ENCODE measurements at regions not wholly inside any gene's neighbourhood (a gene's known extent, or its start where the extent isn't known, plus 50 kb on each side); places are given as distances from the start of the nearest gene placed in this dataset.

GRCh38 chr20:60822699-60823607, 429.1 kb upstream of the CDH4 start:
- DNase-seq (ENCODE audit: low read depth in 2 of 2): no peak

- no peak for DNase-seq (ENCODE audit: low read depth in 2 of 2)
Observed at GRCh38 chr20:60835876-60836275, 416.2 kb upstream of the CDH4 start.

GRCh38 chr20:60837173-60837770, 414.8 kb upstream of the CDH4 start:
- no peak for DNase-seq (ENCODE audit: low read depth in 2 of 2)

GRCh38 chr20:60838297-60838696, 413.8 kb upstream of the CDH4 start:
- DNase-seq (ENCODE audit: low read depth in 2 of 2): no peak

GRCh38 chr20:60840971-60841370, 411.1 kb upstream of the CDH4 start:
- DNase-seq (ENCODE audit: low read depth in 2 of 2): no peak

GRCh38 chr20:60845146-60845545, 406.9 kb upstream of the CDH4 start:
- no peak for DNase-seq (ENCODE audit: low read depth in 2 of 2)

GRCh38 chr20:60851826-60852704, 400.0 kb upstream of the CDH4 start:
- no peak for DNase-seq (ENCODE audit: low read depth in 2 of 2)

- DNase-seq (ENCODE audit: low read depth in 2 of 2): no peak
Observed at GRCh38 chr20:60857708-60858107, 394.4 kb upstream of the CDH4 start.

GRCh38 chr20:60862601-60863000, 389.5 kb upstream of the CDH4 start:
- no peak for DNase-seq (ENCODE audit: low read depth in 2 of 2)

GRCh38 chr20:60863548-60863947, 388.5 kb upstream of the CDH4 start:
- no peak for DNase-seq (ENCODE audit: low read depth in 2 of 2)

GRCh38 chr20:60867589-60867988, 384.5 kb upstream of the CDH4 start:
- DNase-seq (ENCODE audit: low read depth in 2 of 2): no peak

- no peak for DNase-seq (ENCODE audit: low read depth in 2 of 2)
Observed at GRCh38 chr20:60868316-60868891, 383.7 kb upstream of the CDH4 start.

- DNase-seq (ENCODE audit: low read depth in 2 of 2): no peak
Observed at GRCh38 chr20:60869087-60869486, 383.0 kb upstream of the CDH4 start.

GRCh38 chr20:60869625-60870024, 382.4 kb upstream of the CDH4 start:
- no peak for DNase-seq (ENCODE audit: low read depth in 2 of 2)

- no peak for DNase-seq (ENCODE audit: low read depth in 2 of 2)
Observed at GRCh38 chr20:60870040-60870439, 382.0 kb upstream of the CDH4 start.

- no peak for DNase-seq (ENCODE audit: low read depth in 2 of 2)
Observed at GRCh38 chr20:60872224-60872623, 379.8 kb upstream of the CDH4 start.

GRCh38 chr20:60877071-60877857, 374.8 kb upstream of the CDH4 start:
- DNase-seq (ENCODE audit: low read depth in 2 of 2): no peak

- no peak for DNase-seq (ENCODE audit: low read depth in 2 of 2)
Observed at GRCh38 chr20:60882836-60883235, 369.2 kb upstream of the CDH4 start.

GRCh38 chr20:60883496-60883895, 368.6 kb upstream of the CDH4 start:
- DNase-seq (ENCODE audit: low read depth in 2 of 2): no peak

- no peak for DNase-seq (ENCODE audit: low read depth in 2 of 2)
Observed at GRCh38 chr20:60884277-60884676, 367.8 kb upstream of the CDH4 start.

- no peak for DNase-seq (ENCODE audit: low read depth in 2 of 2)
Observed at GRCh38 chr20:60888771-60889170, 363.3 kb upstream of the CDH4 start.
